RPMI8226 (cell line): ENCODE measurements at regions not wholly inside any gene's neighbourhood (a gene's known extent, or its start where the extent isn't known, plus 50 kb on each side); places are given as distances from the start of the nearest gene placed in this dataset.
"Not testable (repeated sequence)": the region's sequence is repeated elsewhere in the genome, so short reads cannot be mapped to it uniquely, and the experiment has no call there.

ENCODE experiments used
- DNase-seq: peaks from one replicate; pipeline ENCODE4 v3.0.0-alpha.2; 2015

DNA sequence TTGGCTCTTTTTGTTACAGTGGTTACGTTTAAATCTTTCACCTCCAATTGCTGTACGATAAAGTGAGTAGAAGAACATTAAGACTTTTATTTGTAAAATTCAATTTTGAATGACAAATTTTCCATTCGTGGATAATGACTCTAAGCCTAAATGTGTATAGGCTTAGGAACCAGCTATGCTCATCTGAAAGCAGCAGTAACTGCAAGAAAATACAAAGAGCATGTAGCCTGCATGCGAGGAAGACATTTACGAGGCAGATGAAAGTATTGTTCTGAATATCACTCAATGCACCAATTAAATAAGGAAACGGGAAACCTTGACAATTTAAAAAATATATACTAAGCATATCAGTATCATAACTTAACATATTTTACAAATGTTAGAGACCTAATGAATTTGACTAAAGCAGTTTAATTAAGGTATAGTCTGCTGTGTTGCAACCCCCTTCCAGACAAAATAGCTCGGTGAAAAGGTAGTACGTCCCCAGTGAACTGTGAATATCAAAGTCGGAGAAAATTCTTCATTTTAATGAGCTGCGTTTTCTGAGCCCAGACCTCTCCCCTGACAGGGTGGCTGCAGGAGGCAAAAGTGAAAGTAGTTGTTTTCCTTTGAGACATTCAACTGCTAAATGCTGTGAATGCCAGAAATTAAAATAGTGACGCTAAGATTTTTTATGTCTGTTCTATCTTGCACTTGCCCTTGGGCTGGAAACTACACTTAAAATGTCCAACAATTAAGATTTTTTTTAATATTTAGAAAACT lies 1236.5 kb upstream of the TENM3 start:
- no peak for DNase-seq

DNA sequence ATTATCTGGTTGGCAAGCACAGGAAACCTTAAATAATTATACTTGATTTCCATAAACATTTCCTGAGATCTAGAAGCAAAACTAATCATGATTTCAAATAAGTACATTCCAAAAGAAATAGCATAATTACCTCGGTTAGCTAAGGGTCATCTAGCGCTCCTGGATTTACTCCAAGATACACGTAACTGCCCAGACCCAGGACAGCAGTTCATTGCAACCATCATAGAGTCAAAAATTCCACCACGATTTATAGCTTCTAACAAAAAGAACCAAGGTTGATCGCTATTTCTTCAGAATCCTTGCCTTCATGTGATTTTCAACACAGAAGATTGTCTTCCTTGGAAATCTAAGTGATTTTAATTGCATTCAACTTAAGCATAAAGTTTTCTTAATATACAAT lies 1235.5 kb upstream of the TENM3 start:
- no peak for DNase-seq

DNA sequence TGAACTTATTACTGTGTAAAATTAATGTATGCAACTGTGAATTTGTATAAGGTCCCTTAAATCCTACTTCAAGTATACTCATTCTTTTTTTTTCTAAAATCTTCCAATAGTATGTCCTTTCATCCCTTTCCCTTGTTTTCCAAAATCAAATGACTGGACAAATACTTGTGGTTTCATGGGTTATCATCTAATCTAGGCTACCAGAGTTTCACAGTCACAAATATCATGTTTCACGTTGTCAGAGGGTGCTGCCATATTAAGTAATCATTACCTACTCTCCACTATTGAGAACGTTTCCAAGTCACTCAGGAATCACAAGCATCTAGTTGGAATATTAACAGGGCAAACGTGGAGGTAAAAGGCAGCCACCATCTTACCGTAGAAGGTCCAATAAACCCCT lies 1235.0 kb upstream of the TENM3 start:
- DNase-seq = no peak

DNA sequence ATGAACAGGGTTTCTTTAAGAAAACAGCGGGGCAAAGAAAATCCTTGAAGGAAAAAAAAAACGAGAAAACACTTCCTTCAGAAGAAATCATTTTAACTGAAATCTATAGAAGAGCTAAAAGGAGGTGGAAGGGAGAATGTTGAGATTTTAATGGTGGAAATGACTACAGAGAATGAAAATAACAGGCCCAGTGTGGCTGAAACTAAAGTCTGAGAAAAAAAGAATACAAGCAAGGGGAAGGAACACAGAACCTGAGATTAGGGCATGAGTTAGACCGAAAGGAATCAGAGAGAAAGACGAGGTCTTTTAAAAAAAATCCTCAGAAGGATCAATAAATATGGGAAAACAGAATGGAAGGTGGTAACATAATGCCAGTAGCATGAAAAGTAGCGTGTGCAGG lies 1230.0 kb upstream of the TENM3 start:
- no peak for DNase-seq

DNA sequence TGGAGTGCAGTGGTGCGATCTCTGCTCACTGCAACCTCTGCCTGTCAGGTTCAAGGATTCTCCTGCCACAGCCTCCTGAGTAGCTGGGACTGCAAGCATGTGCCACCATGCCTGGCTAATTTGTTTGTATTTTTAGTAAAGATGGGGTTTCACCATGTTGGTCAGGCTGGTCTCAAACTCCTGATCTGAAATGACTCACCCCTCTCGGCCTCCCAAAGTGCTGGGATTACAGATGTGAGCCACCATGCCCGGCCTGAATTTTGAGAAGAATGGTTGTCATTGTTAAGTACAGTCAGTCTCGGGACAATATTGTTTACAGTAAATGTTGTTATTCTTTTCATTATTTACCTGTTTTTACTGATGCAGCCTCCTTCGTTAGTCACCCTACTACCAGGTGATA lies 1226.2 kb upstream of the TENM3 start:
- DNase-seq = no peak

DNA sequence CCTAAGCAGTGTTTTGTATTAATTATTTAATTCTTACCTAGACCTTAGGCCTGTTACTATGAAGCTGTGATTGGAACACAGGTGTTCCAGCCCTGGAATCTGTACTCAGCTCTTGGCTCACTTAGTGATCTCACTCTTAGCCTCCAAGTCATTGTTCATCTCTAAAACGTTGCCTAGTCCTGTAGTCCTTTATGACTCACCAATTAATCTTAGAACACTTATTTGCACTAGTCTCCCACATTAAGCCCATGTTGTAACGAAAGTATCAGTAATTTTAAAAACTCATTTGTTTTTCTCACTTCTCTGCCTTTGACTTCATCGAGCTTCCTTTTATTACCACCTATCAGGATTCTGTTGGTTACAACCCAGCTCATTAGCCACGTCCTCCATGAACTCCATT lies 1224.7 kb upstream of the TENM3 start:
- no peak for DNase-seq

DNA sequence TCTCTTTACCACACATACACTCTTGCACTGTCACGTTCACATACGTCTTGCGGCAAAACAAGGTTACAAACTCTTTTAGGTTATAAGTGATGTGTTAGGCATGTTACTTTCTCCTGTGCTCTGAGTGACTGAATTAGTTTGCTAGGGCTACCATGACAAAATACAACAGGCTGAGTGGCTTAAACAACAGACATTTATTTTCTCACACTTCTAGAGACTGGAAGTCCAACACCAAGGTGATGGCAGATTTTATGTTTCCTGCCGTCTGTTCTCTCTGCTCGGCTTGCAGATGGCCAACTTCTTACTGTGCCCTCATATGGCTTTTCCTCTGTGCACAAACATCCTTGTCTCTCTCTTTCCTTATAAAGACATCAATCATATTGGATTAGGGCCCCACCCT lies 1224.3 kb upstream of the TENM3 start:
- no peak for DNase-seq

DNA sequence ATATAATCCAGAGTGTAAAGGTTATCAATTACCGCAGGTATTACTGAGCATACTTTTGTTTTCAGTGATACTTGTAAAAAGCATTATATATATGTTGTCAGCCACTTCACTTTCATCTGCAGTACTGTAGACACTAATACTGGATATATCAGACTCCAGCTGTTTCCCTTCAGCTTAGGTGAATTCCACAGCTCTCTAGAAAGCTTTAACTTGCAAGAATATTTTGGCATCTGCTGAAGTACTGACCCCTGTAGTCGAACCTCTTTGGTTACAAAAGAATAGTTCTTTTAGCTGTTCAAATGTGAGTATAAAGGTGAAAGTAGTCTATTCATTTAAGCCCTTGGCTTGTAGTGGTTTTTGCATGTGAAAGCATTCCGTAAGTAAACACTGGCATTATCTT lies 1222.7 kb upstream of the TENM3 start:
- DNase-seq = no peak

DNA sequence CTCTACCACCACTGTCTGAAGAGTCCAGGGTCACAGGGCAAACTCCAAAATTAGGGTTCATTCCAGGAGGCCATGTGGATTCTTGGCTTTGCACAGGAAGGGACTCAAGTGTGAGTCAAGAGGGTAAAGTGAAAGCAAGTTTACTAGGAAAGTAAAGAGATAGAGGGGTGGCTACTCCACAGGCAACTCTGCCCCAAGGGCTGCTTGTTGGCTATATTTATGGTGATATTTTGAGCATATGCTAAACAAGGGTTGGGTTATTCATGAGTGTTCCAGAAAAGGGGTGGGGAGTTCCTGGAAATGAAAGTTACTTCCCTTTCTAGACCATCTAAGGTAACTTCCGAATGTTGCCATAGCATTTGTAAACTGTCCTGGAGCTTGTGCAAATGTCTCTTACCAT lies 1222.0 kb upstream of the TENM3 start:
- DNase-seq = no peak

DNA sequence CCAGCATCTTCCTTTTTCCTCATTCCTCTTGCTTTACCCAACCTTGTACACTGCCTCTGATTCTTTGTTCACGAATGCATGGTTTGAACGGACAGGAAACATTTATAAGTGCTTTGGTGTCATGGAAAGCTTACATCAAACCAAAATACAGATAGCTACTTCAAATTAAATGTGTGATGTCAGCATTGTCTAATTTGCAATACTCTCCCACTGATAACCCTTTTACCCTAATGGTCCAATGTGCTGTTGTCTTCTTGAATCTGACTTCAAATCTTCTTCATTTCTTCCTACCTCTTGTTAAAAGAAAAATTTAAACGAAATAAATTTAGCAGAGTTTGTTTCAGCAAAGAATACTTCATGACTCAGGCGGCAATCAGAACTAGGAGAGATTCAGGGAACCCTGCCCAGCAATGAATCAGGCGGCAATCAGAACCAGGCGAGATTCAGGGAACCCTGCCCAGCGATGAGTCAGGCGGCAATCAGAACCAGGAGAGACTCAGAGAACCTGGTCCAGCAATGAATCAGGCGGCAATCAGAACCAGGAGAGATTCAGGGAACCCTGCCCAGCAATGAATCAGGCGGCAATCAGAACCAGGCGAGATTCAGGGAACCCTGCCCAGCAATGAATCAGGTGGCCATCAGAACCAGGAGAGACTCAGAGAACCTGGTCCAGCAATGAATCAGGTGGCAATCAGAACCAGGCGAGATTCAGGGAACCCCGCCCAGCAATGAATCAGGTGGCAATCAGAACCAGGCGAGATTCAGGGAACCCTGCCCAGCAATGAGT lies 1212.9 kb upstream of the TENM3 start:
- DNase-seq = not testable (repeated sequence)

DNA sequence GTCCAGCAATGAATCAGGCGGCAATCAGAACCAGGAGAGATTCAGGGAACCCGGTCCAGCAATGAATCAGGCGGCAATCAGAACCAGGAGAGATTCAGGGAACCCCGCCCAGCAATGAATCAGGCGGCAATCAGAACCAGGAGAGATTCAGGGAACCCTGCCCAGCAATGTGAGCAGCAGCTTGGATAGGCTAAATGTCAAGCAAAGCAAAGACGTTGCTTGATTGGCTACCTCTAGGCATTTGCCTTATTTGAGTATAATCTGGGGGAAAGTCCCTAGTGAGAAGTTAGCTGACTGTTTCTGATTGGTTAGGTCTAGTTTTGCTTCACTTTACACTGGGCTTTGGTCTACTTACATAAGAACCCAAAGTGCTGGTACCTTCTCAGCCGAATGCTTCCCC lies 1212.2 kb upstream of the TENM3 start:
- no peak for DNase-seq

DNA sequence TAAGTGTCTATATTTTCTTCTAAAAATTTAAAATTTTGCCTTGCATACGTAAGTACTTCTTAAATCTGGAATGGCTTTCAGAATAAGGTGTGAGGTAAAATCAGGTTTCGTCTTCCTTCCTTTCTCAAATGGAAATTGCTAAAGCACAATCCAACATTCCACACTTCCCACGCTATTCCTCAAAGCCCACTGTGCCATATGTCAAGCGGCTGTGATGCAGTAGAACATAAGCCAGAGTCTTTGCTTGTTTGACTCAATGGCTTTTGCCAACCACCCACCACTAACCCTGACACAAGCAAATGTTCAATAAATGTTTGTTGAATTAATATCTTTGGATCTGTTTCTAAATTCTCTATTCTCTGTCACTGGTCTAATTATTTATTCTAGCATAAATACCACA lies 1199.7 kb upstream of the TENM3 start:
- DNase-seq = no peak

DNA sequence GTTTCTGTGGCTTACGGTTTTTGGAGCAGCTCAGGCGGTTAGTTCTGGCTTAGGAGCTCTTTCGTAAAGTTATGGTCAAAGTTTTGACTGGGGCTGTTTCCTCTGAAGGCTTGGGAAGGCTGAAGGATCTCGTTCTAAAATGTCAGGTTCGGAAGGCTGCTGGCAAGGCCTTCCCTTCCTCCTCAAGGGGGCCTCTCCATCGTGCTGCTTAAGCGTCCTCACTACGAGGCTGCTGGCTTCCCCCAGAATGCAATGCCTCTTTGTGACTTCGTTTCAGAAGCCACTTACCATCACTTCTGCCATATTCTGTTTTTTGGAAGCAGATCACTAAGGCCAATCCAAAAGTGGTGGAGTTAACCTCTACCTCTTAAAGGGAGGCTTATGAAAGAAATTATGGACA lies 1196.4 kb upstream of the TENM3 start:
- no peak for DNase-seq

DNA sequence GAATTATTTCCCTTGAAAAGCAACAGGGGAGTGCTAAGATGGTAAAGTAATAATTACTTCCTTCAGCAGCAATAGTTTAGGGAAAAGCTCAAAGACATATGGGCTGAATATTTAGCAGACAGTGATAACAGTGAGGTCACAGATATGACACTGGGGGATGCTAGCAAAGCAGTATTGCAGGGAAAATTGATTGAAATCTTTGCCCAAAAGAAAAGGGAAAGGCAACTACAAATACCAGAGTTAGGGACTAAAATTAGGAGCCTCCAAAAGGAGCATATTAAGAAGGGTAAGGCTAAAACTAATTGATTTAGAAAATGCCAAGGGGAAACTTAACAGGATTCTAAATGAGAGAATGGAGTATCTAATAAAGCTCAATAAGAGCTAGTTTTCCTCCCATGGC lies 1191.3 kb upstream of the TENM3 start:
- DNase-seq = no peak

DNA sequence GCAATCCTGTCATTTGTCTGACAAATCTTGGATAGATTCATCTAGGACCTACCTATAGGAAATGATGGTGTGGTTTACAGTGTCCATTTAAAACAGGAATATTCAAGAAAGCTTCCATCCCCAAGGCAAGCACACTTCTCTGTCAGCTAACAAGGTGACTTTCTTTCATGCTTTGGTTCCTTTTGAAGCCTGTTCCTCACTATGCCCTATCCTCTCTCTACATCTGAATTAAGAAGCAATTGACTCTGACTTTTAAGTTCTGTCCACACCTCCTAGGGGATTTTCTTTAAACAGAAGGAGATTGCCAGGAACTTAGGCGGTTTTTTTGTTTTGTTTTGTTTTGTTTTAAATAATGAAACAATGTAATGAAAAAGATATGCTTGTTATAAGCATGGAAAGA lies 1181.4 kb upstream of the TENM3 start:
- no peak for DNase-seq

DNA sequence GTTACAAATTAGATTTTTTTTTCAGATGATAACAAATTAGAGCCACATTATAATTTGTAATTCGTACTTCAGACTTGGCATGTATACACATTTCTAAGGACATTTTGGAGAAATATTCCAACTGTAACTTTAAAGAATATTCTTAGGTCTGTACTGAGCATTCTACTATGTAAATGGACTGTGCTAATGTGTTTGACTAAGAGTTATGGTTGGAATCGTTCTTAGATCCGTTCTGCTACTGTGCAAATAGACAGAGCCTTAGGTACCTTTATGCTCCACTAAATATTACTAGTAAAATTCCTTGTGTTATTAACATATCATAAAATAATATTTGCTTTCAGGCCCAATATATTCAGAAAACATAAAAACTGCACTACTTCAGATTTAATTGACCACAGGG lies 1180.0 kb upstream of the TENM3 start:
- DNase-seq = no peak

DNA sequence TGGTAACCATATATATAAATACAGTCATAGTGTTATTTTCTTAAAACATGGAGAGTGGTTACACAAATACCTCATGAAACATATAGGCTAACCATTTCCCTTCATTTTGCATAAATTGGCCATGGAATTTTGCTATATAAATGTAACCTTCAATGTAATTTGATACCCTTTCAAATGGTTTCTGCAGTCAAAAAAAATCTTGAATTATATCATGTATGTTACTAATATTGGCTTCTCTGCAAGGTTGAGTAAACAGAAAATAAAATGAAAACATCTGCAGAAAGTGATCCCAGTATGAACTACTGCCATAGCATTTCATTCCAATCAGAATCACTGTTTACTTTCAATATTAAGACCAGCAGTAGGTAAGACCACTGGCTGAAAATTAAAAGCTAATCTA lies 1165.9 kb upstream of the TENM3 start:
- no peak for DNase-seq

DNA sequence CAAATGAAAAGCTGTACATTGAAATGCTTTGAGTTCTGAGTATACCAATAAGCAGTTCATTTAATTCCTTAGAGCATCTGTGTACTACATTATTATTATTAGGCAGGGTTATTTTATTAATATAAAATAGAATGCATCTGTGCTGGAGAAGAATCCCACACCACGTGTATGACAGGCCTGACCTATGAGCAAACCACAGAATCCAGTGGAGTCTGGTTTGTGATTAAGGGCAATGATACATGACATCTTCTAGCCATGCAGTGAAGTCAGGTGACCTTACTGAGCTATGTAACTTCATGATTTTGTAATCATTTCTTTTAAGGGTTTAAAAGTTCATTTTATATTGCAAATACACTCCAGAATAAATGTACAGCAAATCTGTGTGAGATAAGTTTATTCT lies 1165.0 kb upstream of the TENM3 start:
- no peak for DNase-seq

DNA sequence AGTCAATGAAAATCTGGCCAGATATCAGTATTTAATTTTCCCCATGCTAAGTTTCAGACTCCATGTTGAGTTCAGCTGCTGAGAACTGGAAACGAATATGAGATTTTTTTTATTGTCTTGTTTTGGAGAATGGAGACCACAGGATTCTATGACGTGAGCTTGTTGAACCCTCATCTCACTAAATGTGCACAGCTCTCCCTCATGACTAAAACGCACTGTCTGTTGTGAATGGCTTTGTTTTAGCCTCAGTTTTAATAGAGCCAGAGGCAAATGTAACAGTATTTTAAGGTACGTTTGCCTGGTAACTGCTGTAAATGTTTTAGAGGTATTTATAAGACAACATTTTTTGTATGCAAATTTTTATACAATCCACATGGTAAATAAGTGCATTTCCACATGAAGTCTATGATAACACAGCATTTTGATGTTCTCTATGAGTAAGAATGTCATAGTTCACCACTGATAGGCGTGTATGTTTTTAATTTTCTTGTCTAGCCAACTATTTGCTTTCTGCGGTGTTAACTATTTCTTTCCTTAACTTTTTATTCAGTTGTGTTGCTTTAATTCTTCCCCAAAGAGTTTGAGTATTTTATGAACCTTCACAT lies 1159.3 kb upstream of the TENM3 start:
- DNase-seq = no peak

DNA sequence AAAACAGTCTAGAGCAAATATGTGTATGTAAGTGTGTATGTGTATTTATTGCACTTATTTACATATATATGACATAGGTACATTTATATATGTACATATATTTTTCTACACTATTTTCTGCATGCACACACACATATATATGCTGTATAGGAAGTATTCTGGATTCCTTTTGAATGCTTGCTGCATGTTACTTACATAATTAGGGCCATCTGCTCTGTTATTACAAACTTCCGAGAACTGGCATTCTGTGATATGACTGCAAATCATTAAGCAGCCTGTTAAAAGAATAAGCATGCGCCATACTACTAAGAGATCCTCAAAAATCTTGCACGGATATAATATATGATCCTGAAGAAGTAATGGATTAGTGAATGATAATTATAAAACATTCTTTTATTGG lies 1157.6 kb upstream of the TENM3 start:
- no peak for DNase-seq

DNA sequence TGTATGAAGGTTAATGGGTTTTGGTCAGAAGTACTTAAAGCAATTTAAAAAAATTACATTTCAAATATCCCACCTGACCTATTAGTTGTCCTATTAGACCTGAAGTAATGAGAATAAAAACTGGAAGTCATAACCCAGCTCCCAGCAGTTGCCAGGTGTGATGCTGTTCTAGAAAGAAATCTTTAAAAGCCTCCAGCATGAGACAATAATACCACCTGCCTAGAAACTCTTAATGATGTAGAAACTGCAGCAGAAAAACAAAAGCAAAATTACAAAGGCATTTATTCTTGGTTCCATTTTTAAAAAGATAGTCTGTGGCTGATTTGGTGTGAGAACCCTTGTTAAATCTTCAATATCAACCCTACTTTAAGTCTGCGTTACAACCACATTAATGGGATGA lies 1137.7 kb upstream of the TENM3 start:
- DNase-seq = no peak

DNA sequence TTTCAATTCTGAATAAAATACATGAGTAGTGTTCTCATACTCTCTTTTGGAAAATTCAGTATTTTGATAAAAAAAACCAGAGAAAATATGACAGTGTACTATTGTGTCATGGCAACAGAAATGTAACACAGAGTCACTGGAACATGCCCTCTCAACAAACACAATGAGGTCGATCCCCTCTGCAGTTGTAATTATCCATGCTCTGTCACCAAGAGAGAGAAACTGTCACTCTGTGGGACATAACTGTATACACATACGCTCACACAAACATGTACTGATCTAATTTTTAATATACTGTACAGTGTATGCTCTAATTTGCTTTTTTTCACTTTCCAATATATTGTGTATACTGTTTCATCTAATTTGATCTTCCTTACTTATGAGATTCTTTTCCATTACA lies 1136.8 kb upstream of the TENM3 start:
- DNase-seq = no peak

DNA sequence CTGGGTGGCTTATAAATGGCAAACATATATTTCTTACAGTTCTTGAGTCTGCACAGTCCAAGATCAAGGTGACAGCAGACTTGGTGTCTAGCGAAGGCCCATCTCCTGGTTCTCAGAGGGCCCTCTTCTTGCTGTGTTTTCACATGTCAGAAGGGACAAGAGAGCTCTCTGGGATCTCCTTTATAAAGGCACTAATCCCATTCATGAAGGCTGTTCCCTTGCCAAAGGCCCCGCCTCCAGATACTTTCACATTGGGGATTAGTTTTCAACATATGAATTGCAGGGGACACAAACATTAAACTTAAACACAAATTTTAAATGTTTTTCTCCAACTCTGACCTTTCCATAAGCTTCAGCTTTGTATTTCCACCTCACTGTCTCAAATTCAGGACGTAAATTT lies 1135.0 kb upstream of the TENM3 start:
- no peak for DNase-seq

DNA sequence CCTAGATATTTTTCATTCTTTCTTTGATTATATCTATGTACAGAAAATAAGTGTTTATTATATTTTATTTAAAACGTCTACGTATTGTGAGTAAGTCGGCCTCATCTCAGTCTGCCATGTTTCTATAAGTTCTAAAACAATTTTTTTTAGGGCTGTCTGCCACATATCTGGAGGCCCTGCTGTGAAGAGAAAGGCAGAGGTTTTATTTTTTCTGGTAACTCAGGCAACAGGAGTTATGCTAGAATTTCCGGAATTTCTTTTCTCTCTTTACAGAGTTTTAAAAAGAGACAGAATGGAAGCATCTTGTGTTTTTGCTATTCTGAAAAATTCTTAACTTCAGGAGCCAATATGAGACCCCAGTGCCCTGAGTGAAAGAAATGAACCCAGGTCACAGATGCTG lies 1124.0 kb upstream of the TENM3 start:
- DNase-seq = no peak
